SK-N-SH (cell line): ENCODE measurements at regions not wholly inside any gene's neighbourhood (a gene's known extent, or its start where the extent isn't known, plus 50 kb on each side); places are given as distances from the start of the nearest gene placed in this dataset.

Experiments used
- CTCF ChIA-PET: fragments of 300-600, 350-600 bp; formaldehyde crosslinking; extraction: SDS; loops from one replicate; lab custom pipeline; 2021; lab: Yijun Ruan, JAX
- POLR2A ChIA-PET: fragments of 350-600 bp; sonication (Branson Sonifier 250); formaldehyde crosslinking; extraction: SDS; loops from one replicate; lab custom pipeline; 2020; ENCODE audit warnings: antibody characterized with exemption, inconsistent platforms; lab: Yijun Ruan, JAX
- DNase-seq: peaks from one replicate; pipeline ENCODE4 v3.0.0; 2012
- H2AFZ ChIP-seq: fragments of 200-600 bp; sonication (generic); 2 replicates; pipeline ENCODE4 v1.8.1; 2016; ENCODE audit warnings: antibody characterized with exemption, mild to moderate bottlenecking, low read depth
- H3F3A ChIP-seq: fragments of 200-600 bp; sonication (generic); replicated peaks from 2 replicates; pipeline ENCODE3; 2016; ENCODE audit warnings: antibody characterized with exemption, mild to moderate bottlenecking; ENCODE audit not compliant: insufficient read depth
- H3K27ac ChIP-seq, 2 experiments: fragments of 200-500 bp in 1 of 2; fragments of 200-600 bp in 1 of 2; sonication (Bioruptor generic) in 1 of 2; sonication (generic), shearing (Covaris generic) in 1 of 2; 2 replicates each; pipeline versions ENCODE4 v1.5.1 to v1.6.1; 2014 to 2016; ENCODE audit warnings: low read depth in 2 of 2, inconsistent platforms in 1 of 2, low read length in 1 of 2, mild to moderate bottlenecking in 1 of 2, mixed read lengths in 1 of 2
- H3K27me3 ChIP-seq: fragments of 200-600 bp; sonication (generic), shearing (Covaris generic); 2 replicates; pipeline ENCODE4 v1.6.1; 2016; ENCODE audit warnings: mixed run types; ENCODE audit not compliant: insufficient read depth
- H3K36me3 ChIP-seq, 2 experiments: fragments of 200-500 bp in 1 of 2; fragments of 200-600 bp in 1 of 2; sonication (Bioruptor generic) in 1 of 2; sonication (generic) in 1 of 2; replicated peaks in 1 of 2; 2 replicates each; pipeline versions ENCODE3 to v1.5.1; 2014 to 2016; ENCODE audit warnings: low read length in 1 of 2, mild to moderate bottlenecking in 1 of 2; ENCODE audit not compliant: insufficient read depth in 2 of 2, control insufficient read depth in 1 of 2
- H3K4me1 ChIP-seq, 2 experiments: fragments of 200-500 bp in 1 of 2; fragments of 200-600 bp in 1 of 2; sonication (Bioruptor generic) in 1 of 2; sonication (generic), shearing (Covaris generic) in 1 of 2; 2 replicates each; pipeline versions ENCODE4 v1.5.1 to v1.6.1; 2014 to 2016; ENCODE audit warnings: low read depth in 1 of 2, low read length in 1 of 2, mixed run types in 1 of 2; ENCODE audit not compliant: insufficient read depth in 2 of 2, control insufficient read depth in 1 of 2
- H3K4me2 ChIP-seq: fragments of 200-600 bp; sonication (generic), shearing (Covaris generic); 2 replicates; pipeline ENCODE4 v1.6.1; 2017; ENCODE audit warnings: mixed run types
- H3K4me3 ChIP-seq, 2 experiments: fragments of 200-500 bp in 1 of 2; fragments of 200-600 bp in 1 of 2; sonication (Bioruptor generic) in 1 of 2; sonication (generic), shearing (Covaris generic) in 1 of 2; 2 replicates each; pipeline versions ENCODE4 v1.5.1 to v1.8.1; 2014 to 2016; ENCODE audit warnings: low read depth in 2 of 2, inconsistent platforms in 1 of 2, low read length in 1 of 2, mild to moderate bottlenecking in 1 of 2, mixed read lengths in 1 of 2, moderate library complexity in 1 of 2
- H3K79me2 ChIP-seq: fragments of 200-600 bp; sonication (generic); 2 replicates; pipeline ENCODE4 v1.8.1; 2017; ENCODE audit warnings: mild to moderate bottlenecking; ENCODE audit not compliant: insufficient read depth
- H3K9ac ChIP-seq: fragments of 200-600 bp; sonication (generic); 2 replicates; pipeline ENCODE4 v1.6.1; 2017; ENCODE audit warnings: mixed run types
- H3K9me2 ChIP-seq: fragments of 200-600 bp; sonication (generic); 2 replicates; pipeline ENCODE4 v1.6.1; 2017; ENCODE audit warnings: mixed run types
- H3K9me3 ChIP-seq: fragments of 200-600 bp; sonication (generic); 2 replicates; pipeline ENCODE4 v1.6.1; 2017; ENCODE audit warnings: mixed run types, mild to moderate bottlenecking, moderate library complexity
- H4K20me1 ChIP-seq: fragments of 200-600 bp; sonication (generic); 2 replicates; pipeline ENCODE4 v1.6.1; 2017; ENCODE audit warnings: mild to moderate bottlenecking, mixed run types; ENCODE audit not compliant: insufficient read depth
- CHD2 ChIP-seq: fragments of 150-350 bp; IDR thresholded peaks from 2 replicates; pipeline ENCODE4 v1.6.1; 2018; ENCODE audit warnings: low read length; ENCODE audit not compliant: partially characterized antibody
- ELF1 ChIP-seq: IDR thresholded peaks from 2 replicates; pipeline ENCODE4 v1.4.0; 2012
- EP300 ChIP-seq, 2 experiments: IDR thresholded peaks; 2 replicates each; pipeline versions ENCODE4 v1.4.0 to v1.6.1; 2012; ENCODE audit warnings: borderline replicate concordance in 1 of 2, low read depth in 1 of 2, low read length in 1 of 2
- EZH2phosphoT487 ChIP-seq: fragments of 200-600 bp; sonication (generic); IDR thresholded peaks from 2 replicates; pipeline ENCODE4 v1.6.1; 2017; ENCODE audit warnings: low read depth, mixed run types, mild to moderate bottlenecking, antibody characterized with exemption, moderate library complexity, borderline replicate concordance
- FOXM1 ChIP-seq: IDR thresholded peaks from 2 replicates; pipeline ENCODE4 v1.4.0; 2012; ENCODE audit warnings: low read depth, mild to moderate bottlenecking
- GATA2 ChIP-seq: sonication (generic); formaldehyde crosslinking; IDR thresholded peaks from 2 replicates; pipeline ENCODE4 v1.5.0; 2020; ENCODE audit warnings: mild to moderate bottlenecking, missing genetic modification reagents
- MAX ChIP-seq: IDR thresholded peaks from 2 replicates; pipeline ENCODE4 v1.4.0; 2012; ENCODE audit warnings: low read depth
- MEF2A ChIP-seq: IDR thresholded peaks from 2 replicates; pipeline ENCODE4 v1.4.0; 2012; ENCODE audit warnings: low read depth, borderline replicate concordance
- NRF1 ChIP-seq: IDR thresholded peaks from 2 replicates; pipeline ENCODE4 v1.6.1; 2012; ENCODE audit warnings: low read depth, mild to moderate bottlenecking, low read length
- PBX3 ChIP-seq: IDR thresholded peaks from 2 replicates; pipeline ENCODE4; 2012
- POLR2AphosphoS5 ChIP-seq: IDR thresholded peaks from 2 replicates; pipeline ENCODE4 v1.6.1; 2012; ENCODE audit warnings: low read depth, low read length
- RAD21 ChIP-seq: IDR thresholded peaks from 2 replicates; pipeline ENCODE4 v1.6.1; 2012; ENCODE audit warnings: mild to moderate bottlenecking, low read length
- RCOR1 ChIP-seq: fragments of 150-350 bp; IDR thresholded peaks from 2 replicates; pipeline ENCODE4 v1.6.1; 2017; ENCODE audit warnings: antibody characterized with exemption, low read length
- RFX5 ChIP-seq: IDR thresholded peaks from 2 replicates; pipeline ENCODE4 v1.6.1; 2012; ENCODE audit warnings: mild to moderate bottlenecking, improper control_type of control experiment, low read length
- SIN3A ChIP-seq: IDR thresholded peaks from 2 replicates; pipeline ENCODE4 v1.6.1; 2012; ENCODE audit warnings: low read depth, mild to moderate bottlenecking, low read length, moderate library complexity, borderline replicate concordance
- SMC3 ChIP-seq: IDR thresholded peaks from 2 replicates; pipeline ENCODE4 v1.6.1; 2012; ENCODE audit warnings: low read depth, low read length, improper control_type of control experiment
- TAF1 ChIP-seq: IDR thresholded peaks from 2 replicates; pipeline ENCODE4 v1.6.1; 2012; ENCODE audit warnings: low read depth, mild to moderate bottlenecking, low read length, moderate library complexity, borderline replicate concordance
- USF1 ChIP-seq: IDR thresholded peaks from 2 replicates; pipeline ENCODE4 v1.4.0; 2012; ENCODE audit warnings: low read depth, borderline replicate concordance
- USF2 ChIP-seq: fragments of 150-350 bp; IDR thresholded peaks from 2 replicates; pipeline ENCODE4 v1.6.1; 2017; ENCODE audit warnings: antibody characterized with exemption, low read length, low read depth, borderline replicate concordance
- YY1 ChIP-seq: IDR thresholded peaks from 2 replicates; pipeline ENCODE4 v1.4.0; 2012; ENCODE audit warnings: low read depth, mild to moderate bottlenecking
- WGBS: methylation state at CpG from one replicate; pipeline ENCODE4 v1.1.6; 2017; ENCODE audit warnings: low lambda C conversion rate; 5-methylcytosine and 5-hydroxymethylcytosine counted together

GRCh38 chr18:30684825-30685481 is 357.6 kb downstream of the DSC3 start:
- Histone ChIP-seq H3K4me3 (no peak overlapping the region), H3K36me3 (no peaks in the 10 kb centered on the region), H3F3A (no peaks in the 10 kb centered on the region), H3K9me2 (no peaks in the 10 kb centered on the region), H3K9ac (no peak overlapping the region), H4K20me1 (no peaks in the 10 kb centered on the region), H3K27me3 (no peaks in the 10 kb centered on the region), H3K4me2 (no peak overlapping the region), H2AFZ (no peak overlapping the region), H3K27ac (no peak overlapping the region), H3K4me1 (no peaks in the 10 kb centered on the region), H3K9me3 (no peaks in the 10 kb centered on the region), H3K79me2 (no peaks in the 10 kb centered on the region)
- POLR2A ChIA-PET, result no interaction called here
- CTCF ChIA-PET, result interaction anchor here (1.0 kb wide), 1 partner anchor 13 kb away, joined by 3 read pairs; no protein-coding TSS in a partner anchor
- no peak for DNase-seq
- TF ChIP-seq EP300 (IDR thresholded peaks at IDR 0.05; ENCODE audit: borderline replicate concordance in 1 of 2, low read depth in 1 of 2, low read length in 1 of 2) (no peak), ELF1 (no peak), PBX3 (no peak), GATA2 (no peak), MAX (no peak), RFX5 (no peak), MEF2A (no peak), YY1 (no peak), RCOR1 (no peak), NRF1 (no peak), POLR2AphosphoS5 (no peak)
- 2% methylated on average over 3 of the region's 3 CpGs for WGBS

- POLR2A ChIA-PET, result no interaction called here
Observed at GRCh38 chr18:30683836-30684235, 358.7 kb downstream of the DSC3 start.

More at GRCh38 chr18:30683836-30684235, 358.7 kb downstream of the DSC3 start:
- Histone ChIP-seq H3K9ac (no peak overlapping the region), H3K36me3 (no peaks in the 10 kb centered on the region), H4K20me1 (no peaks in the 10 kb centered on the region), H3K79me2 (no peaks in the 10 kb centered on the region), H3K9me3 (no peaks in the 10 kb centered on the region), H3K4me2 (no peak overlapping the region), H3K27ac (no peak overlapping the region), H3K4me1 (no peaks in the 10 kb centered on the region), H3K9me2 (no peaks in the 10 kb centered on the region), H3K27me3 (no peaks in the 10 kb centered on the region), H3F3A (no peaks in the 10 kb centered on the region), H3K4me3 (no peak overlapping the region), H2AFZ (no peak overlapping the region)
- TF ChIP-seq TAF1, result no peak
- TF ChIP-seq SMC3, result no peak
- no peak for TF ChIP-seq USF1
- no peak for TF ChIP-seq RAD21
- no peak for TF ChIP-seq POLR2AphosphoS5
- no peak for TF ChIP-seq NRF1
- TF ChIP-seq RFX5, result no peak
- TF ChIP-seq EZH2phosphoT487, result no peak
- no peak for TF ChIP-seq EP300 (IDR thresholded peaks at IDR 0.05; ENCODE audit: borderline replicate concordance in 1 of 2, low read depth in 1 of 2, low read length in 1 of 2)
- TF ChIP-seq USF2, result no peak
- no peak for TF ChIP-seq RCOR1
- no peak for TF ChIP-seq SIN3A
- no peak for TF ChIP-seq MEF2A
- TF ChIP-seq FOXM1, result no peak
- TF ChIP-seq CHD2, result no peak
- no peak for DNase-seq
- CTCF ChIA-PET, result no interaction called here
- WGBS, result 5% methylated on average over 2 of the region's 2 CpGs
